Fibroblast of pulmonary artery (primary cell): ENCODE measurements at regions not wholly inside any gene's neighbourhood (a gene's known extent, or its start where the extent isn't known, plus 50 kb on each side); places are given as distances from the start of the nearest gene placed in this dataset.

Experiments
- DNase-seq: peaks from one replicate; pipeline ENCODE4 v3.0.0-alpha.2; 2010; ENCODE audit warnings: low read depth
- H3K4me3 ChIP-seq: replicated peaks from 2 replicates; pipeline ENCODE4 v1.5.1; 2011; ENCODE audit warnings: low read depth, mild to moderate bottlenecking, control low read depth, low read length, moderate library complexity
- TF ChIP-seq, protein P1 (sequence below): IDR thresholded peaks from 2 replicates; pipeline ENCODE4 v1.5.1; 2011; ENCODE audit warnings: mild to moderate bottlenecking, control low read depth, low read length, inconsistent platforms; ENCODE audit errors: missing control alignments

DNA sequence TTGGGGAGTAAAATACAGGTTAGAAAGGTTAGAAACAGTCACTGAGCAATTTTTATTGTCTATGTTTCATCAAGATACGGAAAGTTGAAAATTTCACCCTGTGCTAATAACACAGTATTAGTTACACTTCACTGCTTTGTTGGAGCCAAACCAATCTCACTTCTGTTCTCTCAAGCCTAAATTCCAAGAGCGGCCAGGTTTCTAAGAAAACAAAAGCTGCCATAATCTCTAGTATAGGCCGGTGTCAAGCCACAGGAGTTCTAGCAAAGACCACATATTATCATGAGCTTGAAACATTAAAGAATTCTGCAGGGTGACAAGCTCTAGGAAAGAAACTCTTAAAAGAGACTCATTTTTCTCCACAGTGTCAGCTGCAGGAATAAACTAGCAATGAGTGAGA is 128.7 kb downstream of the TXNL1 start:
- TF ChIP-seq, protein P1, sequence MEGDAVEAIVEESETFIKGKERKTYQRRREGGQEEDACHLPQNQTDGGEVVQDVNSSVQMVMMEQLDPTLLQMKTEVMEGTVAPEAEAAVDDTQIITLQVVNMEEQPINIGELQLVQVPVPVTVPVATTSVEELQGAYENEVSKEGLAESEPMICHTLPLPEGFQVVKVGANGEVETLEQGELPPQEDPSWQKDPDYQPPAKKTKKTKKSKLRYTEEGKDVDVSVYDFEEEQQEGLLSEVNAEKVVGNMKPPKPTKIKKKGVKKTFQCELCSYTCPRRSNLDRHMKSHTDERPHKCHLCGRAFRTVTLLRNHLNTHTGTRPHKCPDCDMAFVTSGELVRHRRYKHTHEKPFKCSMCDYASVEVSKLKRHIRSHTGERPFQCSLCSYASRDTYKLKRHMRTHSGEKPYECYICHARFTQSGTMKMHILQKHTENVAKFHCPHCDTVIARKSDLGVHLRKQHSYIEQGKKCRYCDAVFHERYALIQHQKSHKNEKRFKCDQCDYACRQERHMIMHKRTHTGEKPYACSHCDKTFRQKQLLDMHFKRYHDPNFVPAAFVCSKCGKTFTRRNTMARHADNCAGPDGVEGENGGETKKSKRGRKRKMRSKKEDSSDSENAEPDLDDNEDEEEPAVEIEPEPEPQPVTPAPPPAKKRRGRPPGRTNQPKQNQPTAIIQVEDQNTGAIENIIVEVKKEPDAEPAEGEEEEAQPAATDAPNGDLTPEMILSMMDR: no peak
- no peak overlapping the region for H3K4me3 ChIP-seq
- no peak for DNase-seq

DNA sequence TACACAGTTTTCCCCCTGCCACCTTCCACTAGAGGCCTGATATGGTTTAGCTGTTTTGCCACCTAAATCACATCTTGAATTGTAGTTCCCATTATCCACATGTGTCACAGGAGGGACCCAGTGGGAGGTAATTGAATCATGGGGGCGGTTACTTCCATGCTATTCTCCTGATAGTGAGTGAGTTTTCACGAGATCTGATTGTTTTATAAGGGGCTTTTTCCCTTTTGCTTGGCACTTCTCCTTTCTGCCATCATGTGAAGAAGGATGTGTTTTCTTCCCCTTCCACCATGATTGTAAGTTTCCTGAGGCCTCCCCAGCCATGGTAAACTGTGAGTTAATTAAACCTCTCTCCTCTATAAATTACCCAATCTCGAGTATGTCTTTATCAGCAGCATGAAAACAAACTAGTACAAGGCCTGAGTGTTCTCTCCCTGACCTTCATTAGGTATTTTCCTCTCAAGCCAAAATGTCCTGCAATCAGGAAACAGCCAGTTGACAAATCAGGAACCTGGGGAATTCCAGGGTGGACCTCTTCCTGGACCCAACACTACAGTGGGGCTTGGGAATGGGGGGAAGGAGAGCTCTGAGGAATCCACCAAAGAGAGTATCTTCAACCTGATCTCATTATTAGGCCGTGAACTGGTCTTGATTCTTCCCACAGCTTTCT is 129.9 kb downstream of the TXNL1 start:
- peak; percentile 34 for DNase-seq
- TF ChIP-seq, protein P1: no peak
- no peak overlapping the region for H3K4me3 ChIP-seq

DNA sequence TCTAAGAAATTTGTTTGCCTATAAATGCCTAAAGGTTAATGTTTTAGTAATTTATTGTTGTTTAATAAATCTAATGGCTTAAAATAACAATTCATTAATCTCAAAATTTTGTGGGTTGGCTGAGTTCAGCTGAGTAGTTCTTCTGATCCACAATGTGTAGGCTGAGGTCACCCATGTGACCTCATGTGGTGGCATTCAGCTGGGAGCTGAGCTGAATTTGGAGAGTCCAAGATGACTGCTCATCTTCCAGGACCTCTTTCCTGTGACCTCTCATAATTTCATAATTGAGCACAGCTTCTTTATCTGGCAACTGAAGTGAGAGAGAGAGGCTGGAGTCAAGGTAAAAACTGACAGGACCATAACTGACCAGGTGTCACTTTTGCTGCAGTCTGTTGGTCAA is 132.4 kb downstream of the TXNL1 start:
- DNase-seq: no peak
- H3K4me3 ChIP-seq: no peak overlapping the region
- TF ChIP-seq, protein P1: no peak

DNA sequence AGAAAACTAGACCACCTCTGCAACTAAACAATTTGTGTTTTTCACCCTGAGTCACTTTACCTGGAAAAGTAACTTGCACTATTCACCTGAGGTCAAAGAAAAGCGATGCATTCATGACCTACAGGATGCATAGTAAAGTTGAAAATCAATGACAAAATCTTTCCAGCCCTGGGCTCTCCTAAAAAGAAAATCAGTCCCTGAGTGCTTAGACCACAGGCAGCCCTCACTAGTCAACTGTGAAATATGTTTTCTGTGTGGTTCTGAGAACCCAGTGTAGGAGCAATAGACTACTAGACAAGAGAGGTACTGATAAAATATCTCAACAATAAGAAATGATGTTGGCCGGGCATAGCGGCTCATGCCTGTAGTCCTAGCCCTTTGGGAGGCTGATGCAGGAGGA is 133.1 kb downstream of the TXNL1 start:
- TF ChIP-seq, protein P1: no peak
- no peak for DNase-seq
- H3K4me3 ChIP-seq: no peak overlapping the region

DNA sequence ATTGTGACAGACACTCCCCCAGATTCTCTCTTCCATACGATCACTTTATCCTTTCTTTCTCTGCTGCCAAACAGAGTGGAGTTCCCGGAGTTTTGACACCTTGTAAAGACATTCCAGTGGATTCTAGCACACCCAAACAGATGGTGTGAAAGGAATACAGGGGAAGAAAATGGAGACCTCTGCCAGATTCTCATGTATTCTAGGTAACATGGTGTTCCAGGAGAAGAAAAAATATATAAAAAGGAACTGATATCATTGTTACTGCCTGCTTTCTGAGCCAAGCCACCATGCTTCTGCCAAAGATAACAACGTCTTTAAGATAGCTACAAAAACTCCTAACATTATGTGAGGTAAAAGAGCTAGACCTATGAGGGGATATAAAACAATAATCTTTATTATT is 136.5 kb downstream of the TXNL1 start:
- H3K4me3 ChIP-seq: no peak overlapping the region
- DNase-seq: peak; percentile 79
- TF ChIP-seq, protein P1: no peak

DNA sequence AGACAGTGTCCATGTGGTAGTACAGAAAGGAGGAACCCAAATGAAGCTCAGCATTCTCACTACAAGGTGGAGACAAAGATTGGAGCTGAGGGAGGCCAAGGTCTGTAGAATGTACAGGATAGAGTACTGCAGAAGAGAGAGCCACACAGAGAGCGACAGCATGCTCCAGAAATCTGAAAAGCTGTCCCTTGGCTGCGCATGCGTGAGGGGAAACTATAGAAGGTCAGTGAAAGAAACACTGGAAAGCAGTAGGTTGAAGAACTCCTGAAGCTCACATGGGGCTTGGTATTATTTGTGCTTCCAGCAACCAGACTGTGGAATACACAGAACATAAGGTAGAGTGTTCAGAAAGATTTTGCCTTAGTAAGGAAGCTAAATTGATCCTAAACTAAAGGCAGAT is 142.5 kb downstream of the TXNL1 start:
- no peak for DNase-seq
- TF ChIP-seq, protein P1: no peak
- no peak overlapping the region for H3K4me3 ChIP-seq

DNA sequence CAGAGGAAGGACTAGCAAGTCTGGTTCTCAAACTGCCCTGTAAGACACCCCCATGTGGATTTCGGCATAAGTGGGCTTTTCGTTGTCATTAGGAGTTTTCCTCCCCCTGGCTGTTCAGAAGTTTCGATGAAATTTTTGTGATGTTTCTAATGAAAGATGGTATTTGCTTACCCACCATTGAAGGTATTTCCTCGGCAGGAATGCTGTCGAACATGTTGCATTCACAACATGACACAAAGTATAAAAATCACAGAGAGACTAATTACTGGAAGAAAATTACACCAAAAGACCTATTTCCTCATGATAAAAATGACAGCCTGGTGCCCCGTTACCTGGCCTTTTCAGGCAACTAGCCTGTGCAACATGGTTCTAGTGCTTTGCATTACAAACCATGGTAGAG is 144.9 kb downstream of the TXNL1 start:
- no peak overlapping the region for H3K4me3 ChIP-seq
- DNase-seq: no peak
- TF ChIP-seq, protein P1: no peak
